C4-2B (cell line): ENCODE measurements at regions not wholly inside any gene's neighbourhood (a gene's known extent, or its start where the extent isn't known, plus 50 kb on each side); places are given as distances from the start of the nearest gene placed in this dataset.

Experiments
- ZFX ChIP-seq: fragments of 450-650 bp; IDR thresholded peaks from 2 replicates; pipeline ENCODE4 v1.6.1; 2017
- TF ChIP-seq, protein P1 (sequence below): fragments of 450-650 bp; conservative IDR thresholded peaks from 2 replicates; pipeline ENCODE4 v1.5.1; 2017; ENCODE audit warnings: mild to moderate bottlenecking

GRCh38 chr11:36868380-36868779 lies 270.3 kb upstream of the RAG2 start:
- TF ChIP-seq, protein P1, sequence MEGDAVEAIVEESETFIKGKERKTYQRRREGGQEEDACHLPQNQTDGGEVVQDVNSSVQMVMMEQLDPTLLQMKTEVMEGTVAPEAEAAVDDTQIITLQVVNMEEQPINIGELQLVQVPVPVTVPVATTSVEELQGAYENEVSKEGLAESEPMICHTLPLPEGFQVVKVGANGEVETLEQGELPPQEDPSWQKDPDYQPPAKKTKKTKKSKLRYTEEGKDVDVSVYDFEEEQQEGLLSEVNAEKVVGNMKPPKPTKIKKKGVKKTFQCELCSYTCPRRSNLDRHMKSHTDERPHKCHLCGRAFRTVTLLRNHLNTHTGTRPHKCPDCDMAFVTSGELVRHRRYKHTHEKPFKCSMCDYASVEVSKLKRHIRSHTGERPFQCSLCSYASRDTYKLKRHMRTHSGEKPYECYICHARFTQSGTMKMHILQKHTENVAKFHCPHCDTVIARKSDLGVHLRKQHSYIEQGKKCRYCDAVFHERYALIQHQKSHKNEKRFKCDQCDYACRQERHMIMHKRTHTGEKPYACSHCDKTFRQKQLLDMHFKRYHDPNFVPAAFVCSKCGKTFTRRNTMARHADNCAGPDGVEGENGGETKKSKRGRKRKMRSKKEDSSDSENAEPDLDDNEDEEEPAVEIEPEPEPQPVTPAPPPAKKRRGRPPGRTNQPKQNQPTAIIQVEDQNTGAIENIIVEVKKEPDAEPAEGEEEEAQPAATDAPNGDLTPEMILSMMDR, result no peak
- TF ChIP-seq ZFX, result no peak
